WTC11 (cell line): ENCODE measurements at regions not wholly inside any gene's neighbourhood (a gene's known extent, or its start where the extent isn't known, plus 50 kb on each side); places are given as distances from the start of the nearest gene placed in this dataset.

Experiments
- ATAC-seq: fragments of 200-7000 bp; cut with Tn5 transposase; 2 replicates; pipeline ENCODE4 v1.10.0; 2021; ENCODE audit warnings: mild to moderate bottlenecking, moderate library complexity
- CTCF ChIA-PET: fragments of 300-600 bp; sonication (Branson Sonifier 250); formaldehyde crosslinking; loops from one replicate; lab custom pipeline; 2021; ENCODE audit warnings: antibody characterized with exemption; lab: Charles Lee
- POLR2A ChIA-PET: fragments of 350-600 bp; sonication (Branson Sonifier 250); formaldehyde crosslinking; loops from one replicate; lab custom pipeline; 2021; ENCODE audit warnings: antibody characterized with exemption; lab: Charles Lee
- DNase-seq: peaks from one replicate; pipeline ENCODE4 v3.0.0; 2021; ENCODE audit warnings: low spot score
- H3K27ac Mint-ChIP-seq: 2 replicates; pipeline ENCODE4 v1.8.0; 2021; ENCODE audit warnings: mixed read lengths
- H3K27me3 Mint-ChIP-seq: 2 replicates; pipeline ENCODE4 v1.8.0; 2021; ENCODE audit warnings: low read depth, mild to moderate bottlenecking, moderate library complexity, mixed read lengths
- H3K36me3 Mint-ChIP-seq: 2 replicates; pipeline ENCODE4 v1.8.0; 2021; ENCODE audit warnings: mixed read lengths
- H3K4me1 Mint-ChIP-seq: 2 replicates; pipeline ENCODE4 v1.8.0; 2022; ENCODE audit warnings: mixed read lengths
- H3K4me3 Mint-ChIP-seq: 2 replicates; pipeline ENCODE4 v1.8.0; 2021; ENCODE audit warnings: mild to moderate bottlenecking, moderate library complexity, mixed read lengths
- H3K9me3 Mint-ChIP-seq: 2 replicates; pipeline ENCODE4 v1.8.0; 2021; ENCODE audit warnings: mixed read lengths
- EMX1 ChIP-seq: fragments of 250-450 bp; sonication (Bioruptor Pico); IDR thresholded peaks from 2 replicates; pipeline ENCODE4 v1.8.0; 2021; ENCODE audit warnings: mild to moderate bottlenecking
- ESRRA ChIP-seq: sonication (generic); formaldehyde crosslinking; IDR thresholded peaks from 2 replicates; pipeline ENCODE4 v1.8.1; 2022; ENCODE audit warnings: mild to moderate bottlenecking, missing genetic modification reagents, borderline replicate concordance
- FOXK1 ChIP-seq: sonication (generic); formaldehyde crosslinking; IDR thresholded peaks from 2 replicates; pipeline ENCODE4 v1.8.0; 2022; ENCODE audit warnings: mild to moderate bottlenecking, moderate library complexity, missing genetic modification reagents
- GRHL2 ChIP-seq: fragments of 250-450 bp; sonication (Bioruptor Pico); IDR thresholded peaks from 2 replicates; pipeline ENCODE4 v1.8.0; 2022; ENCODE audit warnings: mild to moderate bottlenecking, moderate library complexity; ENCODE audit not compliant: insufficient replicate concordance, severe bottlenecking
- GTF2I ChIP-seq: fragments of 250-450 bp; sonication (Bioruptor Pico); conservative IDR thresholded peaks from 2 replicates; pipeline ENCODE4 v1.4.0; 2021; ENCODE audit warnings: mild to moderate bottlenecking
- HMGA2 ChIP-seq: fragments of 250-450 bp; sonication (Bioruptor Pico); IDR thresholded peaks from 2 replicates; pipeline ENCODE4 v1.4.0; 2021; ENCODE audit warnings: mild to moderate bottlenecking, moderate library complexity
- MXD4 ChIP-seq: fragments of 250-450 bp; sonication (Bioruptor Pico); IDR thresholded peaks from 2 replicates; pipeline ENCODE4 v1.8.0; 2021; ENCODE audit warnings: mild to moderate bottlenecking, moderate library complexity, borderline replicate concordance
- MYBL2 ChIP-seq: sonication (generic); formaldehyde crosslinking; IDR thresholded peaks from 2 replicates; pipeline ENCODE4 v1.8.1; 2023; ENCODE audit warnings: mild to moderate bottlenecking, moderate library complexity, missing genetic modification reagents
- NR2C2 ChIP-seq: sonication (generic); formaldehyde crosslinking; IDR thresholded peaks from 2 replicates; pipeline ENCODE4 v1.8.0; 2022; ENCODE audit warnings: mild to moderate bottlenecking, missing genetic modification reagents
- OVOL2 ChIP-seq: fragments of 250-450 bp; sonication (Bioruptor Pico); IDR thresholded peaks from 2 replicates; pipeline ENCODE4 v1.9.0; 2021; ENCODE audit warnings: mild to moderate bottlenecking, borderline replicate concordance
- RELA ChIP-seq: sonication (generic); formaldehyde crosslinking; IDR thresholded peaks from 2 replicates; pipeline ENCODE4 v1.8.1; 2022; ENCODE audit warnings: missing genetic modification reagents, mild to moderate bottlenecking, borderline replicate concordance
- RORB ChIP-seq: fragments of 250-450 bp; sonication (Bioruptor Pico); IDR thresholded peaks from 2 replicates; pipeline ENCODE4 v1.9.0; 2021; ENCODE audit warnings: mild to moderate bottlenecking
- SOX15 ChIP-seq: fragments of 250-450 bp; sonication (Bioruptor Pico); IDR thresholded peaks from 2 replicates; pipeline ENCODE4 v1.9.0; 2021; ENCODE audit warnings: mild to moderate bottlenecking
- TP53 ChIP-seq: sonication (generic); formaldehyde crosslinking; IDR thresholded peaks from 2 replicates; pipeline ENCODE4 v1.8.1; 2023; ENCODE audit warnings: mild to moderate bottlenecking, missing genetic modification reagents
- ZNF317 ChIP-seq: sonication (generic); formaldehyde crosslinking; IDR thresholded peaks from 2 replicates; pipeline ENCODE4 v1.8.1; 2023; ENCODE audit warnings: low read depth, mild to moderate bottlenecking, moderate library complexity, missing genetic modification reagents, borderline replicate concordance
- ZNF423 ChIP-seq: fragments of 250-450 bp; sonication (Bioruptor Pico); IDR thresholded peaks from 2 replicates; pipeline ENCODE4 v2.1.2; 2022; ENCODE audit warnings: mild to moderate bottlenecking, moderate library complexity
- ZNF671 ChIP-seq: fragments of 250-450 bp; sonication (Bioruptor Pico); IDR thresholded peaks from 2 replicates; pipeline ENCODE4 v1.8.0; 2021; ENCODE audit warnings: mild to moderate bottlenecking
- TF ChIP-seq, protein P1 (sequence below): fragments of 250-450 bp; sonication (Bioruptor Pico); IDR thresholded peaks from 2 replicates; pipeline ENCODE4 v1.9.0; 2021; ENCODE audit warnings: mild to moderate bottlenecking
- TF ChIP-seq, protein P2 (sequence below): sonication (generic); formaldehyde crosslinking; IDR thresholded peaks from 2 replicates; pipeline ENCODE4 v1.8.1; 2023; ENCODE audit warnings: mild to moderate bottlenecking, missing genetic modification reagents, moderate library complexity
- TF ChIP-seq, protein P3 (sequence below): fragments of 250-450 bp; sonication (Bioruptor Pico); IDR thresholded peaks from 2 replicates; pipeline ENCODE4 v2.1.2; 2022; ENCODE audit warnings: mild to moderate bottlenecking, moderate library complexity
- TF ChIP-seq, protein P4 (sequence below): sonication (generic); formaldehyde crosslinking; IDR thresholded peaks from 2 replicates; pipeline ENCODE4 v1.8.0; 2023; ENCODE audit warnings: mild to moderate bottlenecking, missing genetic modification reagents

DNA sequence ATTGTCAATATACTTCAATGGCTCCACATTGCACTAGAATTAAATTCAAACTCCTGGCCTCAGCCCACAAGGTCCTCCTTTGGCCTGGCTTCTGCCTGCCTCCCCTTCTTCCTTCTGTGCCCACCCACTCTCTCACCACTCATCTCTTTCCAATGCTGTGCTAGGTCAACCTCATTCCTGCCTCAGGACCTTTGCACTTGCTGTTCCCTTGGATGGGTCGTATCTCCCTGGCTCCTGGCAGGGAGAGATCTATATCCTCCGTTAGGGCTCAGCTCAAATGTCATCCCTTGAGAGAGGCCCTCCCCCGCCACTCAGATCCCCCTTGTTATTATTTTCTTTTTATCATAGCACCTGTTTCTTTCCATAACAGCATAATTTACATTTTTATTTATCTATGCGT, 79.9 kb upstream of the LHX5 start:
- TF ChIP-seq HMGA2: no peak
- 0 out of 2 replicates have a peak, but pooled peaks have one; percentile 30 for TF ChIP-seq GTF2I (CRISPR knock-in tag)
- TF ChIP-seq, all 79 proteins: peak for 1
- H3K36me3 Mint-ChIP-seq: peaks cover 9% of the 10 kb centered on the region
- no peaks in the 10 kb centered on the region; the same call in 1 of the 2 replicates for H3K27me3 Mint-ChIP-seq
- CTCF ChIA-PET: no interaction called here
- POLR2A ChIA-PET: no interaction called here
- no peak for ATAC-seq
- H3K4me1 Mint-ChIP-seq: peaks cover 7% of the 10 kb centered on the region
- DNase-seq: no peak
- H3K4me3 Mint-ChIP-seq: no peak overlapping the region
- no peak overlapping the region for H3K27ac Mint-ChIP-seq
- peaks cover 17% of the 10 kb centered on the region for H3K9me3 Mint-ChIP-seq

DNA sequence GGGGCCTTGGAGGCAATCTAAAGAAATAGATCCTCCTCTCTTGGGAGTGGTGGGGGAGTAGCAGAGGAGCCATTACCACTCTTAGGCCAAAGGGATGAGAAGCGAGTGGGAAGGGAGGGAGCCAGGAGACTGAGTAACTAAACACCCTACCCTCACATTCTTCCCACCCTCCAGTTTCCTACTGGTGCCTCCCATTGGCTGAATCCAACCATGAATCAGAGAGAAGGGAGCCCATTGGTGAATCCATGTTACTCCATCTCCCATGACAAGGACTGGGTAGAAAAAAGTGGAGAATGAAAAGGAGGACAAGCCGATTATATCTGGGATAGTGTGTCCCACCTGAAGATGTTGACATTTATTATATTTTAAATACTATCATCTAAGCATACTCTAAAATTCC, 76.8 kb upstream of the LHX5 start:
- POLR2A ChIA-PET: no interaction called here
- no peak for TF ChIP-seq EMX1 (CRISPR knock-in tag)
- no peak for TF ChIP-seq GRHL2 (CRISPR knock-in tag)
- no peak for TF ChIP-seq MYBL2
- no peak for TF ChIP-seq MXD4 (CRISPR knock-in tag)
- no peak for TF ChIP-seq FOXK1 (CRISPR knock-in tag)
- TF ChIP-seq RORB (CRISPR knock-in tag): no peak
- no peak for TF ChIP-seq OVOL2 (CRISPR knock-in tag)
- TF ChIP-seq ZNF423 (CRISPR knock-in tag): no peak
- TF ChIP-seq, protein P1, sequence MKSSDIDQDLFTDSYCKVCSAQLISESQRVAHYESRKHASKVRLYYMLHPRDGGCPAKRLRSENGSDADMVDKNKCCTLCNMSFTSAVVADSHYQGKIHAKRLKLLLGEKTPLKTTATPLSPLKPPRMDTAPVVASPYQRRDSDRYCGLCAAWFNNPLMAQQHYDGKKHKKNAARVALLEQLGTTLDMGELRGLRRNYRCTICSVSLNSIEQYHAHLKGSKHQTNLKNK (CRISPR knock-in tag): no peak
- no peak for TF ChIP-seq ESRRA (CRISPR knock-in tag)
- TF ChIP-seq ZNF671 (CRISPR knock-in tag): no peak
- TF ChIP-seq, protein P2, sequence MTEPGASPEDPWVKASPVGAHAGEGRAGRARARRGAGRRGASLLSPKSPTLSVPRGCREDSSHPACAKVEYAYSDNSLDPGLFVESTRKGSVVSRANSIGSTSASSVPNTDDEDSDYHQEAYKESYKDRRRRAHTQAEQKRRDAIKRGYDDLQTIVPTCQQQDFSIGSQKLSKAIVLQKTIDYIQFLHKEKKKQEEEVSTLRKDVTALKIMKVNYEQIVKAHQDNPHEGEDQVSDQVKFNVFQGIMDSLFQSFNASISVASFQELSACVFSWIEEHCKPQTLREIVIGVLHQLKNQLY (CRISPR knock-in tag): no peak
- TF ChIP-seq NR2C2: no peak
- TF ChIP-seq ZNF317 (CRISPR knock-in tag): no peak
- TF ChIP-seq, protein P3, sequence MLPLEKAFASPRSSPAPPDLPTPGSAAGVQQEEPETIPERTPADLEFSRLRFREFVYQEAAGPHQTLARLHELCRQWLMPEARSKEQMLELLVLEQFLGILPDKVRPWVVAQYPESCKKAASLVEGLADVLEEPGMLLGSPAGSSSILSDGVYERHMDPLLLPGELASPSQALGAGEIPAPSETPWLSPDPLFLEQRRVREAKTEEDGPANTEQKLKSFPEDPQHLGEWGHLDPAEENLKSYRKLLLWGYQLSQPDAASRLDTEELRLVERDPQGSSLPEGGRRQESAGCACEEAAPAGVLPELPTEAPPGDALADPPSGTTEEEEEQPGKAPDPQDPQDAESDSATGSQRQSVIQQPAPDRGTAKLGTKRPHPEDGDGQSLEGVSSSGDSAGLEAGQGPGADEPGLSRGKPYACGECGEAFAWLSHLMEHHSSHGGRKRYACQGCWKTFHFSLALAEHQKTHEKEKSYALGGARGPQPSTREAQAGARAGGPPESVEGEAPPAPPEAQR (CRISPR knock-in tag): no peak
- TF ChIP-seq SOX15: no peak
- TF ChIP-seq TP53 (CRISPR knock-in tag): no peak
- TF ChIP-seq, protein P4, sequence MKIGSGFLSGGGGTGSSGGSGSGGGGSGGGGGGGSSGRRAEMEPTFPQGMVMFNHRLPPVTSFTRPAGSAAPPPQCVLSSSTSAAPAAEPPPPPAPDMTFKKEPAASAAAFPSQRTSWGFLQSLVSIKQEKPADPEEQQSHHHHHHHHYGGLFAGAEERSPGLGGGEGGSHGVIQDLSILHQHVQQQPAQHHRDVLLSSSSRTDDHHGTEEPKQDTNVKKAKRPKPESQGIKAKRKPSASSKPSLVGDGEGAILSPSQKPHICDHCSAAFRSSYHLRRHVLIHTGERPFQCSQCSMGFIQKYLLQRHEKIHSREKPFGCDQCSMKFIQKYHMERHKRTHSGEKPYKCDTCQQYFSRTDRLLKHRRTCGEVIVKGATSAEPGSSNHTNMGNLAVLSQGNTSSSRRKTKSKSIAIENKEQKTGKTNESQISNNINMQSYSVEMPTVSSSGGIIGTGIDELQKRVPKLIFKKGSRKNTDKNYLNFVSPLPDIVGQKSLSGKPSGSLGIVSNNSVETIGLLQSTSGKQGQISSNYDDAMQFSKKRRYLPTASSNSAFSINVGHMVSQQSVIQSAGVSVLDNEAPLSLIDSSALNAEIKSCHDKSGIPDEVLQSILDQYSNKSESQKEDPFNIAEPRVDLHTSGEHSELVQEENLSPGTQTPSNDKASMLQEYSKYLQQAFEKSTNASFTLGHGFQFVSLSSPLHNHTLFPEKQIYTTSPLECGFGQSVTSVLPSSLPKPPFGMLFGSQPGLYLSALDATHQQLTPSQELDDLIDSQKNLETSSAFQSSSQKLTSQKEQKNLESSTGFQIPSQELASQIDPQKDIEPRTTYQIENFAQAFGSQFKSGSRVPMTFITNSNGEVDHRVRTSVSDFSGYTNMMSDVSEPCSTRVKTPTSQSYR (CRISPR knock-in tag): no peak
- TF ChIP-seq RELA (CRISPR knock-in tag): no peak
- no peak overlapping the region for H3K4me3 Mint-ChIP-seq
- H3K4me1 Mint-ChIP-seq: peaks cover 7% of the 10 kb centered on the region
- peaks cover 9% of the 10 kb centered on the region for H3K36me3 Mint-ChIP-seq
- H3K27ac Mint-ChIP-seq: no peak overlapping the region
- ATAC-seq (no peak), DNase-seq (no peak)
- CTCF ChIA-PET: no interaction called here
- no peaks in the 10 kb centered on the region; the same call in 1 of the 2 replicates for H3K27me3 Mint-ChIP-seq
- peaks cover 14% of the 10 kb centered on the region for H3K9me3 Mint-ChIP-seq
